Activated CD8-positive, alpha-beta memory T cell treated with anti-CD3 and anti-CD28 coated beads, Interleukin-2, amount 50 U/mL, for 48 hours (primary cell): ENCODE measurements at regions not wholly inside any gene's neighbourhood (a gene's known extent, or its start where the extent isn't known, plus 50 kb on each side); places are given as distances from the start of the nearest gene placed in this dataset.
"Not testable (repeated sequence)": the region's sequence is repeated elsewhere in the genome, so short reads cannot be mapped to it uniquely, and the experiment has no call there.

Source experiments
- DNase-seq: peaks from one replicate; pipeline ENCODE4 v3.0.0-alpha.2; 2020

DNA sequence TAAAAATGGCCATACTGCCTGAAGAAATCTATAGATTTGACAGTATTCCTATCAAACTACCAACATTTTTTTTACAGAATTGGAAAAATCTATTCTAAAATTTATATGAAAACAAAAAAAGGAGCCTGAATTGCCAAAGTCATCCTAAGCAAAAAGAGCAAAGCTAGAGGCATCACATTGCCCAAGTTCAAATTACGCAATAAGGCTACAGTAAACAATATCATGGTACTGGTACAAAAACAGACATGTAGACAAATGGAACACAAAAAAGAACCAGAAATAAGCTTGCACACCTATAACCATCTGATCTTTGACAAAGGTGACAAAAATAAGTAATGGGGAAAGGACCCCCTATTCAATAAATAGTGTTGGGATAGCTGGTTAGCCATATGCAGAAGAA, 50.2 kb upstream of the THSD7B start:
- no peak for DNase-seq

DNA sequence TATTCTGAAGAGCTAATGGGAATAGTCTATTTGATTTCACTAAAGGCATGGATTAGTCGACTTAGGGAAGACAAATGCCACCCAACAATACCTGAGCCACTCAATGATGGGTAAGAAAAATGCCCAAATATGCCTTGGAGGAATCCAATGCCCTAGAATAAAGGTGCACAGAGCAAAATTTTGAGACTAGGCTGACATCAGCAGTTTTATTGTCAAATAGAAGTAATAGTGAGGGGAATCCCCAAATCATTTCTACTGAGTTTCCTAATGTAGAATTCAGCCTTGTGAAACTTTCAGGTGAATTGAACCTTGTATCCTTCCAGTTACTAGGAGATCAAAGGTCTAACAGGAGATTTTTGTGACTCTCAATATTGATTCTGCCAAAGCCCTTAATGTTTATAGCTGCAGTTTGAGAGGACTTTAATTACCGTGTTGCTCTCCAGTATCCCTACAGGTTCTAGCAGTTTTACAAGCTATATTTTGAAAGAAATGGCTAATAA, 50.8 kb upstream of the THSD7B start:
- no peak for DNase-seq

DNA sequence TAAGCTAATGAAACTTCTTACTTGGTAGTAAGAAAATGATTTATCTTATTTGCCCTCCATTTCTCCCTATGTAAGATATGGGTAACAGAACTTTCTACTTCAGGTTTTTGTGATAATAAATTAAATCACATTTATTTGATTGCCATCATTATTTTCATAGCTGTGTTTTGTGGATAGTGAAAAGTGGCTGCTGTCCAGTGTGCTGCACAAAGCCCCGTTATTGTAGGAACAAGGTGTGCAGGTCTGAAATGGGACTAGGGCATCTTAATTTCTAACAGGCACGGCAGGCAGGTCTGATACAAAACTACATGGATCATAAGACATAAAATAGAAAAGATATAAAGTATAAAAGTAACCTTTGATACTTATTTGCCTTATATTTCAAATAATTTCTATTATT, 51.6 kb upstream of the THSD7B start:
- DNase-seq: no peak

- no peak for DNase-seq
Measured at GRCh38 chr2:136705336-136705735, 60.0 kb upstream of the THSD7B start.

- no peak for DNase-seq
Measured at GRCh38 chr2:136703214-136703613, 62.1 kb upstream of the THSD7B start.

DNA sequence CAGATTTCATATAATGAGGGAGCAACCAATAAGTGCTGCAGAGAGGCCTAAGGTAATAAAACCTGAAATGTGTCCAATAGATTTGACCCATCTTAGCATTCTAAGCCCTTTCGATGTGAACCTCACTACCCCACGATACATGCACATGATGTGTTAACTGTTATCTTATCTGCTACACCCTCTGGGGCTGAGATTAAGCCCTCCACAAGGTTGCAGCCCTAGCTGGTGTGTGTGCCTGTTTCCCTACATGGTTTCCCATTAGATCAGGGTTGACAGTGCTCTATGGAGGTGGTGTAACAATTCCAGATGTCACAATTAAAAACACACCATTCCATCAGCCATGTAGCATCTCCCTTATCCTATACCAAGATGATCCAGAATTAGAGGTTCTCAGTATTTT, 68.9 kb upstream of the THSD7B start:
- no peak for DNase-seq

GRCh38 chr2:136693966-136694365, 71.4 kb upstream of the THSD7B start:
- DNase-seq: no peak

- DNase-seq: not testable (repeated sequence)
Measured at GRCh38 chr2:136680079-136680478, 85.3 kb upstream of the THSD7B start.

DNA sequence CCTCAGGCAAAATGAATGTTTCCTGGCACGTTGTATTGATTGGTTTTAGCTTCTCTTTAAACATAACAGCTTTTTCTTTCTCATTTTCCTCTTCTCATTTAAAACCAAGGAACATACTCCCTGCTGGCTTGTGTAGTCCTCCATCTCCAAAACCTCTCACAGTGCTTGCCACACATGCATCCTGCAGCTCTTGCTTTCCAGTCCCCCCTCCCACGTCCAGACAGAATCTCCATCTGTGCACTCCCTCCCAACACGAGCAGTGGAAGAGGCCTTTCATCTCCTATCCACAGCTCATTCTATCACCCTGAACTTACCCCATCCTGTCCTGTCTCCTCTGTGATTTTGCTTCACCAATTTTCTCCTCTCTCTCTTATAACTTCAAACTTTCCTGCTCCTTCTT, 99.6 kb upstream of the THSD7B start:
- DNase-seq: no peak

DNA sequence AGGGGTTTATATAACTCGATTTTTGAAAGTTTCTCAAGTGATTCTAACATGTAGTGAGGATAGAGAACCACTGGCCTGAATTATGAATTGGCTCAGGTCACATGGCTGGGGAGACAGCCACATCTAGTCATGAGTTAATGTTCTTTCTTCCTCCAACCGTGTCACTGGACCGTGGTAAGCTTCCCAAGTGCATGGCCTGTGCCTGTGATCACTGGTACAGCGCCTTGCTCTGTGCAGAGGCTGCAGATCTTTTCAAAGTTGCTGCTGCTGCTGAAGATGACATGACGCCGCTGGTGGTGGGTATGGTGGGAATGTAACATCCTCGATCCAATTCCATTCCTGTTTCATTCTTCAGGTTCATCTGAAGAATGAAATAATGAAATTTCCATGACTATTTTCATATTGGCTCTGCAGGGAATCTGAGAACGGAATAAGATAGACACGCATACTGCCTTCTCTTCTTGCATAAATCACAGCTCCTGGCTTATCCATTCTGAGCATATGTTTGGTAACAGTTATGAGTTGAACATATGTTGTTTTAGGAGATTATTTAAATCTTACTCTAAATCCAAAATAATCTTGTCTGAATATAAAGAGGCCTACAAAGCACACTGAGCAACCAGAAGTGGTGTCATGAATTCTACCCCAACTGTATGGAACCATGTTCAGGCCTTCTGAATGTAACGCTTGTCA, 100.5 kb upstream of the THSD7B start:
- DNase-seq: no peak

- DNase-seq: no peak
Measured at GRCh38 chr2:136658201-136658600, 107.1 kb upstream of the THSD7B start.

DNA sequence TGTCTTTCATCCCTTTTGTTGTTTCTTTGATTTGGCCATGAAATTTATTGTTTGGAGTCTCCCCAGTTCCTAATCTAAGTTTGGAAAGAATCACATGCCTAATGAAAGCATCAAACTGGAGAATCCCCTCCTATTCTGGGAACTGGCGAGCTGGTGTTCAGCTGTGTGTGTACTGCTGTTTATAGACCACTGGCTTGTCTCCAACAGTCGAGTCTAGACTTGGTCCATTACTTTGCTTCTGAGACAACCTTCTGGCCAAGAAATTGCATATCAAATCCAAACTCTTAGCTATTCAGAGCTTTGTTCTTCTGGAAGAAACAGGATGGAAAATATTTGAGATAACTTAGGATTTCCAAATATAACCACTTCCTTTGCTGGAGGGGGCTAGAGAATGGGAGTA, 111.5 kb upstream of the THSD7B start:
- no peak for DNase-seq

DNA sequence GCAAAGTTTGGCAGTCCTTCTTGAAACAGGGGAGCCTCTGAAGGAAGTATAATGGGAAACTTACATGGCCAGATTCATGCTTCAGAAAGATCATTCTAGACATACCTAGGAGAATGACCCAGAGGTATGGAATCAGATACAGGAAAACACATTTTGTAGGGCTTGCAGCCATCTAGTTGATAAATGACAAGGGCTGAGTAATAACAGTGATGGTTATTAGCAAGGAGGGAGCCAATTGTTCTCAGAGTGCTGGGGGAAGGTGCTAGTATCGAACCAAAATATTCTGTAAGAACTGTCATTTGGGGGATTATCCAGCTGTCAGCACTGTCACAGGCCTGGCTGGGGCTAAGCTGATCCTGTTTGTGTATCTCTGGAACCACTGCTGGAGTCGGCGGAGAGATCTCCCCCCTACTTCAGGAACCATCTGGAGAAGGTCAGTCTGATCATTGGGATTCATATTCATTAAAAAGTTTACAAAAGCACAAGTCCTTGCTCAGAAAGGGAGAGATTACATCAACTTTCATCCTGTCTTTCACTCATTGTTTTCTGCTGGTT, 113.8 kb upstream of the THSD7B start:
- no peak for DNase-seq

DNA sequence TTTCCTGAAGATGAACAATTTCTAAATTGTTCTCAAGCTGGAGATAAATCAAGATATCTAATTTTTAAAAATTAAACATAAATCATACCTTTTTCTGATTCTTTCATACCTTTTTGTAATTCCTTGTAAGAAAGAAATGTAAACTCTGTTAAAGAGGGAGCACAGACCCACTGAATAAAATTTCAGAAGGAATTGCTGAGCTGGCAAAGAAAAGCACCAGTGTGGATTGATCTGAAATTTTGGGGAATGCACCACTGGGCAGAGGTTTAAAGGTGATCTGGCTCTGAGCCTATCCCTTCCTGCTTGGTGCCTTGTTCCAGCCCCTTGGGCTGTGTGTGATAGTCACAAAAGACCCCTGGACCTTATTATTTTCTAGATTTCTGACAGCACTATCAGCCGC, 118.3 kb upstream of the THSD7B start:
- no peak for DNase-seq

DNA sequence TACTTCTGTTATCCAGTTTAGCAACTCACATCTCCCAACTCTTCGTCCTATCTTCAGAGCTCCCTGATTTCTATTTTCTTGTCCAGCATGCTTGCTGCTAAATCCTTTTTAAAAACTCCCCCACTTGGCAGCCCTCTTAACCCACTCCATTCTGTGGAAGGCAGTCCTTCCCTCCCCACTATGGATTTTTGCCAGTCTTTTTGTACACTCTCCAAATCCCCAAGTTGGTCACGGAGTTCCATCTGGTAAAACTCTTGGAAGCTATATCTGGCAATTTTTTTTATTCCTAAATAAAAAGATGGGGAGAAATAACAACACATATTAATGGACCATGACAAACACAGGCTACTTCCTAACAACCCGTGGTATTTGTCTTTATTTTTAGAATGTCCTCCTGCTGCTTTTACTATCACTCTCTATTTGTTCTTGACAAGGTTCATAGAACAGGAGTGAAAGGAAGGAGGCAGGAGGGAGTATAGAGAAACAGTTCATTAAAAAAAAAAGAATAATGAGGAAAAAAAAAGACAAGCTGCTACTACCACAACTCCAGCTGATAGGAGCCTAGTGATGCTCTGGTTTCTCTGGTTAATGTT, 120.0 kb upstream of the THSD7B start:
- no peak for DNase-seq

DNA sequence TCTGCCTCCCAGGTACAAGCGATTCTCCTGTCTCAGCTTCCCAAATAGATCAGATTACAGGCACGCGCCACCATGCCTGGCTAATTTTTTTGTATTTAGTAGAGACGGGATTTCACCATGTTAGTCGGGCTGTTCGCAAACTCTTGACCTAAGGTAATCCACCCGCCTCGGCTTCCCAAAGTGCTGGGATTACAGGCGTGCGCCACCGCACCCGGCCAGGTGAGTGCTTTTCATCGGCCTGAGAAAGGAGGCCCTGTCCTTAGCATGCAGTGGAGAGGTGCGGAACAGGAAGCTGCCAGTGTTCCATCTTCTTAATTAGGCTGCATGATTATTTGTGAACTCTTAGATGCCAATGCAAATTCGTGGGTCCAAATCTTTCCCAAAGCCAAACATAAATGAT, 125.7 kb upstream of the THSD7B start:
- DNase-seq: no peak

GRCh38 chr2:136638193-136638592, 127.2 kb upstream of the THSD7B start:
- no peak for DNase-seq

GRCh38 chr2:136637402-136637801, 127.9 kb upstream of the THSD7B start:
- no peak for DNase-seq

DNA sequence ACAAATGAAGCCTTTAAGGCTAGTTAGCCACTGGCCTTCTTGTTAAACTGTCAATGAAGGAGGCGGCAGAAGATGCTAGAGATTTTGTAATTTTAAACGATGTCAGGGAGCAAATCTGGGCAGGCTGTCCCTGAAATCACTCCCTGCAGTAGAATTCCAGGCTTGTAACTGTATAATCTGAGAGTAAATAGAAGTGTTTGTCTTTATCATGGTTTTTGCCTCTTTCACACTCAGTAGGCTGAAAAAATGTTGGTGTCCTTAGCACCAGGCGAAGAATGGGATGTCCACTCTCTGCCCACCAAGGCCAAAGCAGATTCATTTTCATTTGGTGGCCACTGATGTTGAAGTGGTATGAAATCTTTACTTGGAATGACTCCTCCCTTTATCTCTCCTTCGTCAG, 136.9 kb upstream of the THSD7B start:
- no peak for DNase-seq

GRCh38 chr2:136613096-136613495, 152.2 kb upstream of the THSD7B start:
- DNase-seq: no peak

DNA sequence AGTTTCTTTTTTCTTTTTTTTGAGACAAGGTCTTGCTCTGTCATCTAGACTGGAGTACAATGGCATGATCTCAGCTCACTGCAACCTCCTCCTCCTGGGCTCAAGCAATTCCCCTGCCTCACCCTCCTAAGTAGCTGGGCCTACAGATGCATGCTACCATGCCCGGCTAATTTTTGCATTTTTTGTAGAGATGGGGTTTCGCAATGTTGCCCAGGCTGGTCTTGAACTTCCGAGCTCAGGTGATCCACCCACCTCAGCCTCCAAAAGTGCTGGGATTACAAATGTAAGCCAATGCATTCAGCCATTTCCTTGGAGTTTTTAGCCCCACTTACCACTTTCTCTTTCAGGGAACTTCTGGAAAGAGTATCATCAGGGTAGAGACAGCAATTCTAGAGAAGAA, 153.3 kb upstream of the THSD7B start:
- DNase-seq: no peak

DNA sequence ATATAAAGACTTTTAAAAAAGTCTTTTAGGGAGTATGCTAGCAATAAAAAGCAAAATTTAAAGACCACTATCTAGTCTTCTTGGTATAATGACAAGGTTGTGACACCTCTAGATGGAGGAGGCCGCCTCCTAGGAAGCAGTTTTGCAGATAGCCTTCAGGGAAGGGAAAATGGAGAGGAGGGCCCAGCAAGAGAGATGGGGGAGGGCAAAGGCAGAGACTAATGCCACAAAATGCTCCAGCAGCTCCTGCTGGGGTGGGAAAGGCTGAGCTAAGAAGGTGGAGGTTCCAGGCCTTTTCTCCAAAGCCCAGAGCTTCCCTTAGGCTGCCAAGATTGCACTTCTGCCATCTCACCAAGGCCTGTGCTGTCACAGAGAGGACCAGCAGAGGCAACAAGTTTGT, 153.9 kb upstream of the THSD7B start:
- DNase-seq: no peak

- peak; percentile 50 for DNase-seq
Measured at GRCh38 chr2:136582628-136583205, 182.6 kb upstream of the THSD7B start.

DNA sequence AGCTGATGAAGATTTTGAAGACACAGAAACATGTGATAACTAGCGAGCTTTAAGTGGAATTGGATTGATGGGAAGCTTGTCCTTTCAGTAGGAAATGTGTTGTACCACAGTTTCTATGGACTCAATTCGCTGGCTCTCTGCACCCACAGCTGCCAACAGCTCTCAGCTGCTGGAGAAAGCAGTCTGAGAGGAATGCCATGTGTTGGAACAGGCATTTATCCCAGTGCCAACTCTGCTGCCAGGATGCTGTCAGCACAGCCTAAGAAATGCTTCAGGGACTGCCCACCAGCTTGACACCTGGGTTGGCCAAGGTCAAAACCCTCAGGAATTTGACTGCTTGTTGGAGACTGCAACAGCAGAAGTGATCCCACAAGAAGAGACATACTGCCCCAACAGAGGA, 193.0 kb upstream of the THSD7B start:
- no peak for DNase-seq
